H7 (cell line): ENCODE measurements at regions not wholly inside any gene's neighbourhood (a gene's known extent, or its start where the extent isn't known, plus 50 kb on each side); places are given as distances from the start of the nearest gene placed in this dataset.

ENCODE experiments used
- DNase-seq: peaks from one replicate; pipeline ENCODE4 v3.0.0; 2012
- H3K27me3 ChIP-seq: 2 replicates; pipeline ENCODE4 v1.6.0; 2011; ENCODE audit warnings: mild to moderate bottlenecking, low read length; ENCODE audit not compliant: control insufficient read depth, insufficient read depth
- H3K36me3 ChIP-seq: replicated peaks from 2 replicates; pipeline ENCODE4 v1.5.1; 2011; ENCODE audit warnings: low read length; ENCODE audit not compliant: control insufficient read depth, insufficient read depth
- H3K4me3 ChIP-seq: 2 replicates; pipeline ENCODE4 v1.5.1; 2011; ENCODE audit warnings: low read depth, mild to moderate bottlenecking, control low read depth, low read length, moderate library complexity; ENCODE audit not compliant: insufficient read depth

GRCh38 chr13:95451656-95452055 is 100.9 kb upstream of the CLDN10 start:
- no peak overlapping the region for H3K4me3 ChIP-seq
- no peak for DNase-seq
- H3K36me3 ChIP-seq: no peaks in the 10 kb centered on the region
- H3K27me3 ChIP-seq: no peaks in the 10 kb centered on the region

GRCh38 chr13:95452375-95452774 is 100.1 kb upstream of the CLDN10 start:
- DNase-seq: no peak
- no peaks in the 10 kb centered on the region for H3K27me3 ChIP-seq
- no peaks in the 10 kb centered on the region for H3K36me3 ChIP-seq
- no peak overlapping the region for H3K4me3 ChIP-seq

GRCh38 chr13:95455782-95456181 is 96.7 kb upstream of the CLDN10 start:
- no peak overlapping the region for H3K4me3 ChIP-seq
- no peak for DNase-seq
- H3K27me3 ChIP-seq: no peaks in the 10 kb centered on the region
- H3K36me3 ChIP-seq: no peaks in the 10 kb centered on the region

GRCh38 chr13:95456815-95457214 is 95.7 kb upstream of the CLDN10 start:
- Histone ChIP-seq H3K36me3 (no peaks in the 10 kb centered on the region), H3K4me3 (no peak overlapping the region), H3K27me3 (no peaks in the 10 kb centered on the region)
- DNase-seq: no peak

- no peak for DNase-seq
- Histone ChIP-seq H3K27me3 (no peaks in the 10 kb centered on the region), H3K36me3 (no peaks in the 10 kb centered on the region), H3K4me3 (no peak overlapping the region)
Observed at GRCh38 chr13:95457294-95457693, 95.2 kb upstream of the CLDN10 start.

GRCh38 chr13:95462801-95463200 is 89.7 kb upstream of the CLDN10 start:
- Histone ChIP-seq H3K27me3 (no peaks in the 10 kb centered on the region), H3K36me3 (no peaks in the 10 kb centered on the region), H3K4me3 (no peak overlapping the region)
- no peak for DNase-seq

GRCh38 chr13:95463531-95463930 is 89.0 kb upstream of the CLDN10 start:
- no peaks in the 10 kb centered on the region for H3K27me3 ChIP-seq
- H3K4me3 ChIP-seq: no peak overlapping the region
- H3K36me3 ChIP-seq: no peaks in the 10 kb centered on the region
- no peak for DNase-seq

- no peaks in the 10 kb centered on the region for H3K36me3 ChIP-seq
- DNase-seq: no peak
- H3K4me3 ChIP-seq: no peak overlapping the region
- H3K27me3 ChIP-seq: no peaks in the 10 kb centered on the region
Observed at GRCh38 chr13:95470574-95471366, 81.8 kb upstream of the CLDN10 start.

- no peak for DNase-seq
- no peaks in the 10 kb centered on the region for H3K36me3 ChIP-seq
- H3K4me3 ChIP-seq: no peak overlapping the region
- no peaks in the 10 kb centered on the region for H3K27me3 ChIP-seq
Observed at GRCh38 chr13:95471960-95472359, 80.6 kb upstream of the CLDN10 start.

GRCh38 chr13:95474992-95475391 is 77.5 kb upstream of the CLDN10 start:
- DNase-seq: peak; percentile 41
- H3K36me3 ChIP-seq: no peaks in the 10 kb centered on the region
- no peaks in the 10 kb centered on the region for H3K27me3 ChIP-seq
- H3K4me3 ChIP-seq: no peak overlapping the region

GRCh38 chr13:95477187-95477586 is 75.3 kb upstream of the CLDN10 start:
- no peak for DNase-seq
- H3K36me3 ChIP-seq: no peaks in the 10 kb centered on the region
- no peaks in the 10 kb centered on the region for H3K27me3 ChIP-seq
- no peak overlapping the region for H3K4me3 ChIP-seq

GRCh38 chr13:95479731-95480130 is 72.8 kb upstream of the CLDN10 start:
- DNase-seq: no peak
- H3K36me3 ChIP-seq: no peaks in the 10 kb centered on the region
- no peaks in the 10 kb centered on the region for H3K27me3 ChIP-seq
- no peak overlapping the region for H3K4me3 ChIP-seq

GRCh38 chr13:95480131-95480545 is 72.4 kb upstream of the CLDN10 start:
- Histone ChIP-seq H3K27me3 (no peaks in the 10 kb centered on the region), H3K36me3 (no peaks in the 10 kb centered on the region), H3K4me3 (no peak overlapping the region)
- DNase-seq: no peak

- no peak for DNase-seq
- no peaks in the 10 kb centered on the region for H3K27me3 ChIP-seq
Observed at GRCh38 chr13:95480791-95481780, 71.4 kb upstream of the CLDN10 start.

GRCh38 chr13:95484052-95484451 is 68.5 kb upstream of the CLDN10 start:
- no peak for DNase-seq
- no peaks in the 10 kb centered on the region for H3K36me3 ChIP-seq
- H3K27me3 ChIP-seq: no peaks in the 10 kb centered on the region
- no peak overlapping the region for H3K4me3 ChIP-seq

More at GRCh38 chr13:95480791-95481780, 71.4 kb upstream of the CLDN10 start:
- Histone ChIP-seq H3K4me3 (no peak overlapping the region), H3K36me3 (no peaks in the 10 kb centered on the region)
